Hepatocyte (in vitro differentiated cells): ENCODE measurements at regions not wholly inside any gene's neighbourhood (a gene's known extent, or its start where the extent isn't known, plus 50 kb on each side); places are given as distances from the start of the nearest gene placed in this dataset.

Source experiments
- DNase-seq: peaks from one replicate; pipeline ENCODE4 v3.0.0-alpha.2; 2016; ENCODE audit warnings: low spot score
- H2AFZ ChIP-seq: fragments of 200-600 bp; sonication (generic); 2 replicates; pipeline ENCODE4 v1.6.0; 2016; ENCODE audit warnings: antibody characterized with exemption, mild to moderate bottlenecking
- H3K27ac ChIP-seq: fragments of 200-600 bp; sonication (generic); 2 replicates; pipeline ENCODE4 v1.5.1; 2016; ENCODE audit warnings: mild to moderate bottlenecking
- H3K27me3 ChIP-seq: fragments of 200-600 bp; sonication (generic); 2 replicates; pipeline ENCODE4 v1.6.1; 2016
- H3K36me3 ChIP-seq: fragments of 200-600 bp; sonication (generic); replicated peaks from 2 replicates; pipeline ENCODE4 v1.5.1; 2016; ENCODE audit warnings: low read depth; ENCODE audit not compliant: insufficient read depth
- H3K4me1 ChIP-seq: fragments of 200-600 bp; sonication (generic); 2 replicates; pipeline ENCODE4 v1.5.1; 2016; ENCODE audit warnings: mild to moderate bottlenecking, moderate library complexity; ENCODE audit not compliant: insufficient read depth
- H3K4me2 ChIP-seq: fragments of 200-600 bp; sonication (generic); 2 replicates; pipeline ENCODE4 v1.6.0; 2016
- H3K4me3 ChIP-seq: fragments of 200-600 bp; sonication (generic); 2 replicates; pipeline ENCODE4 v1.5.1; 2016; ENCODE audit warnings: mild to moderate bottlenecking
- H3K79me2 ChIP-seq: fragments of 200-600 bp; sonication (generic); 2 replicates; pipeline ENCODE4 v1.6.0; 2017; ENCODE audit warnings: mild to moderate bottlenecking
- H3K9me2 ChIP-seq: fragments of 200-600 bp; sonication (generic); replicated peaks from 2 replicates; pipeline ENCODE4 v1.6.0; 2017; ENCODE audit warnings: mild to moderate bottlenecking; ENCODE audit not compliant: insufficient read depth
- H3K9me3 ChIP-seq: fragments of 200-600 bp; sonication (generic); 2 replicates; pipeline ENCODE4 v1.5.1; 2016; ENCODE audit warnings: low read depth, mild to moderate bottlenecking
- H4K20me1 ChIP-seq: fragments of 200-600 bp; sonication (generic); 2 replicates; pipeline ENCODE4 v1.6.0; 2016; ENCODE audit warnings: mild to moderate bottlenecking; ENCODE audit not compliant: insufficient read depth, poor library complexity, severe bottlenecking
- EZH2 ChIP-seq: fragments of 200-600 bp; sonication (generic); IDR thresholded peaks from 2 replicates; pipeline ENCODE4 v1.6.1; 2016; ENCODE audit warnings: antibody characterized with exemption, mild to moderate bottlenecking, borderline replicate concordance
- EZH2phosphoT487 ChIP-seq: fragments of 200-600 bp; sonication (generic); IDR thresholded peaks from one replicate; pipeline ENCODE4 v1.6.1; 2018; ENCODE audit warnings: antibody characterized with exemption, mild to moderate bottlenecking, low read depth, moderate library complexity; ENCODE audit not compliant: unreplicated experiment, severe bottlenecking
- WGBS: methylation state at CpG from one replicate; pipeline ENCODE4 v1.1.6; 2016; ENCODE audit warnings: low lambda C conversion rate; ENCODE audit errors: missing lambda C conversion rate; 5-methylcytosine and 5-hydroxymethylcytosine counted together
- TF ChIP-seq, protein P1 (sequence below): fragments of 200-600 bp; sonication (generic); IDR thresholded peaks from 2 replicates; pipeline ENCODE4 v1.5.1; 2016; ENCODE audit warnings: antibody characterized with exemption, mild to moderate bottlenecking; ENCODE audit not compliant: poor library complexity

DNA sequence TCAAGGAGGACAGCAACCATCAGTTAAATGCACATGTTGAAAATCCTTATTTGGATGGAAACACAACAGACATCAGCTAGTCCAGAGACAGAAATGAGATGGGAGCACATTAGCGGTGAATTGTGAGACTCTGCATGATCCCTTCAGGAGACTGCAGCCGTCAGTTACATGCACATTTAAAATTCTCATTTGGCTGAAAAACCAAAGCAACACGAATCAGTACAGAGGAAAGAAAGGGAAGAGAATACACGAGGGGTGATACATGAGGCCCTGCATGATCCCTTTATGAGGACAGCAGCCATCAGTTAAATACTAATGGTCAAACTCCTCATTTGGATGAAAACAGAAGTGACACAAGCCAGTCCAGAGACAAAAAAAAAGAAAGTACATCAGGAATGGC is 123.4 kb downstream of the PTPRS start:
- Histone ChIP-seq H3K36me3 (no peaks in the 10 kb centered on the region), H3K9me2 (no peaks in the 10 kb centered on the region), H3K27me3 (no peaks in the 10 kb centered on the region), H4K20me1 (no peaks in the 10 kb centered on the region), H2AFZ (no peak overlapping the region), H3K9me3 (no peaks in the 10 kb centered on the region), H3K79me2 (no peaks in the 10 kb centered on the region), H3K4me3 (no peak overlapping the region), H3K4me1 (no peaks in the 10 kb centered on the region), H3K27ac (no peak overlapping the region), H3K4me2 (no peak overlapping the region)
- no peak for TF ChIP-seq EZH2
- TF ChIP-seq EZH2phosphoT487: no peak
- TF ChIP-seq, protein P1, sequence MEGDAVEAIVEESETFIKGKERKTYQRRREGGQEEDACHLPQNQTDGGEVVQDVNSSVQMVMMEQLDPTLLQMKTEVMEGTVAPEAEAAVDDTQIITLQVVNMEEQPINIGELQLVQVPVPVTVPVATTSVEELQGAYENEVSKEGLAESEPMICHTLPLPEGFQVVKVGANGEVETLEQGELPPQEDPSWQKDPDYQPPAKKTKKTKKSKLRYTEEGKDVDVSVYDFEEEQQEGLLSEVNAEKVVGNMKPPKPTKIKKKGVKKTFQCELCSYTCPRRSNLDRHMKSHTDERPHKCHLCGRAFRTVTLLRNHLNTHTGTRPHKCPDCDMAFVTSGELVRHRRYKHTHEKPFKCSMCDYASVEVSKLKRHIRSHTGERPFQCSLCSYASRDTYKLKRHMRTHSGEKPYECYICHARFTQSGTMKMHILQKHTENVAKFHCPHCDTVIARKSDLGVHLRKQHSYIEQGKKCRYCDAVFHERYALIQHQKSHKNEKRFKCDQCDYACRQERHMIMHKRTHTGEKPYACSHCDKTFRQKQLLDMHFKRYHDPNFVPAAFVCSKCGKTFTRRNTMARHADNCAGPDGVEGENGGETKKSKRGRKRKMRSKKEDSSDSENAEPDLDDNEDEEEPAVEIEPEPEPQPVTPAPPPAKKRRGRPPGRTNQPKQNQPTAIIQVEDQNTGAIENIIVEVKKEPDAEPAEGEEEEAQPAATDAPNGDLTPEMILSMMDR: no peak
- DNase-seq: no peak
- 95% methylated on average over 4 of the region's 4 CpGs for WGBS

DNA sequence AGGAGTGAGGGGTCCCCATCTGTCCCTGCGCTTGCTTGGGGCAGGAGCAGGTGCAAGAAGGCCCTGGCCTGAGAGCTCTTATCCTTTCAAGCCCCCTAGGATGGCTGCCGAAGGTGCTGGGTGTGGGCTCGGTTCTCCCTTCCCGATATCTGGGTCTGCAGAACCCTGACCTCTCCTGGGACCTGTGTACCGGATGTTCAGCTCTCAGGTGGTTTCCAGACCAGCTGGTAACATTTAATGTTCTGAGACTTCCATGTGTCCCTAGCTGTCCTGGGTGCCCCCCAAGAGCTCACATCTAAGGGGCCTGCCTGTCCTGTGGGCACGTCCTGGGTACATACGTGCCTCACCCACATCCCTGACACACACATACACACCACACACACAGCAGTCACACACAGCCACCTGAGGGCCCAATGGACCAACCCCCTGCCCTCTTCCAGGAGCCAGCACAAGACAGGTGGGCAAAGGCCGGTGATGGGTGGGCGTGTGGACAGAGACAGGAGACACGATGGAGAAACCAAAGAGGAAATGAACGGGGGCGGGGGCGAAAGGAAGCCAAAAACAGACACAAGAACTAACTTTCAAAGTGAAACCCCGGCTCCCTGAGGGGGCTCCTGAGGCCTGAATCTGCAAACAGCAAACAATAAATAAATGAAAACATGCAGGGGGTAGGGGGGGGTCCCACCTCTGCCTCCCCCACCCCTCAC is 124.3 kb downstream of the PTPRS start:
- H3K4me1 ChIP-seq: no peaks in the 10 kb centered on the region
- no peak for TF ChIP-seq EZH2phosphoT487
- TF ChIP-seq, protein P1: no peak
- no peak for TF ChIP-seq EZH2
- H3K27ac ChIP-seq: no peak overlapping the region
- H3K4me2 ChIP-seq: no peak overlapping the region
- no peaks in the 10 kb centered on the region for H3K36me3 ChIP-seq
- DNase-seq: no peak
- no peaks in the 10 kb centered on the region for H4K20me1 ChIP-seq
- no peak overlapping the region for H3K4me3 ChIP-seq
- H3K79me2 ChIP-seq: no peaks in the 10 kb centered on the region
- 96% methylated on average over 14 of the region's 14 CpGs for WGBS
- no peaks in the 10 kb centered on the region for H3K9me3 ChIP-seq
- no peaks in the 10 kb centered on the region for H3K27me3 ChIP-seq
- H2AFZ ChIP-seq: no peak overlapping the region
- no peaks in the 10 kb centered on the region for H3K9me2 ChIP-seq

DNA sequence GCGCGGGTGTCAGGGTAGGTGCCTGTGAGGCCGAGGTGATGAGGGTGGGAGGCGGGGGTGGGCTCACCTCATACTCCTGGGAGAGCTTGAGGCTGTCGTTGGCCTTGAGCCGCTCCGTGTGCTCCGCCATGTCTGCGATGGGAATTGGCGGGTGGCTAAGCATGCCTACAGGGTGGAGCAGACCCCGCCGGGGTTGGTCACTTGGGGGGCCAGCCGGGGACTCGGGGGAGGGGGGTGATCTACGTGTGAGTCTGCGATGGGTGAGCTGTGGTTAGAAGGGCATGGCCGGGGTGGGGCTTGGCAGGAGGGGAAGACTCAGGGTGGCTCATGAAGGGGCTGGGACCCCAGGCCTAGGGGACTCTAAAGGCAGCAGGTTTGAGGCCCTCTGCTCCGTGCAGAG is 125.2 kb downstream of the PTPRS start:
- DNase-seq: no peak
- Histone ChIP-seq H3K36me3 (no peaks in the 10 kb centered on the region), H3K9me2 (no peaks in the 10 kb centered on the region), H3K9me3 (no peaks in the 10 kb centered on the region), H2AFZ (no peak overlapping the region), H3K4me2 (no peak overlapping the region), H3K27me3 (no peaks in the 10 kb centered on the region), H3K27ac (no peak overlapping the region), H4K20me1 (no peaks in the 10 kb centered on the region), H3K4me1 (no peaks in the 10 kb centered on the region), H3K79me2 (no peaks in the 10 kb centered on the region), H3K4me3 (no peak overlapping the region)
- no peak for TF ChIP-seq EZH2
- TF ChIP-seq, protein P1: no peak
- no peak for TF ChIP-seq EZH2phosphoT487
- 96% methylated on average over 8 of the region's 18 CpGs for WGBS
